SW480 (cell line): ENCODE measurements at regions not wholly inside any gene's neighbourhood (a gene's known extent, or its start where the extent isn't known, plus 50 kb on each side); places are given as distances from the start of the nearest gene placed in this dataset.

Source experiments
- DNase-seq: peaks from one replicate; pipeline ENCODE4 v3.0.0-alpha.2; 2016; ENCODE audit warnings: low spot score

- no peak for DNase-seq
These were observed 909.9 kb upstream of the CHAC2 start for GRCh38 chr2:52857722-52858121.

GRCh38 chr2:52852006-52852405 is 915.6 kb upstream of the CHAC2 start:
- DNase-seq = no peak

- DNase-seq = no peak
These were observed 922.7 kb upstream of the CHAC2 start for GRCh38 chr2:52844701-52845423.

- DNase-seq = no peak
These were observed 931.7 kb upstream of the CHAC2 start for GRCh38 chr2:52835909-52836308.

- no peak for DNase-seq
These were observed 936.4 kb upstream of the CHAC2 start for GRCh38 chr2:52831216-52831615.

GRCh38 chr2:52828112-52828511 is 939.5 kb upstream of the CHAC2 start:
- DNase-seq = no peak

GRCh38 chr2:52821631-52822030 is 946.0 kb upstream of the CHAC2 start:
- peak; percentile 6 for DNase-seq

GRCh38 chr2:52818958-52819357 is 948.6 kb upstream of the CHAC2 start:
- no peak for DNase-seq

GRCh38 chr2:52810460-52810859 is 957.1 kb upstream of the CHAC2 start:
- peak; percentile 62 for DNase-seq

- no peak for DNase-seq
These were observed 961.6 kb upstream of the CHAC2 start for GRCh38 chr2:52805901-52806410.

GRCh38 chr2:52794581-52794980 is 973.0 kb upstream of the CHAC2 start:
- DNase-seq = no peak

- no peak for DNase-seq
These were observed 988.2 kb upstream of the CHAC2 start for GRCh38 chr2:52779446-52779845.

- no peak for DNase-seq
These were observed 991.0 kb upstream of the CHAC2 start for GRCh38 chr2:52776571-52776970.

- DNase-seq = no peak
These were observed 991.9 kb upstream of the CHAC2 start for GRCh38 chr2:52775674-52776073.

GRCh38 chr2:52765735-52766134 is 1001.9 kb upstream of the CHAC2 start:
- no peak for DNase-seq

GRCh38 chr2:52749764-52750163 is 1017.8 kb upstream of the CHAC2 start:
- DNase-seq = no peak

GRCh38 chr2:52745144-52745543 is 1022.5 kb upstream of the CHAC2 start:
- DNase-seq = no peak

- no peak for DNase-seq
These were observed 1034.7 kb upstream of the CHAC2 start for GRCh38 chr2:52732849-52733395.

GRCh38 chr2:52724585-52724984 is 1043.0 kb upstream of the CHAC2 start:
- DNase-seq = no peak

GRCh38 chr2:52717836-52718235 is 1049.8 kb upstream of the CHAC2 start:
- DNase-seq = no peak

- DNase-seq = no peak
These were observed 1056.6 kb upstream of the CHAC2 start for GRCh38 chr2:52710810-52711618.

- DNase-seq = no peak
These were observed 1063.4 kb upstream of the CHAC2 start for GRCh38 chr2:52704251-52704650.

- no peak for DNase-seq
These were observed 1064.6 kb upstream of the CHAC2 start for GRCh38 chr2:52703004-52703403.
